Mesenteric fat pad (tissue), 1 donor: ENCODE measurements at regions not wholly inside any gene's neighbourhood (a gene's known extent, or its start where the extent isn't known, plus 50 kb on each side); places are given as distances from the start of the nearest gene placed in this dataset.

Source experiments
- DNase-seq: peaks from one replicate; pipeline ENCODE4 v3.0.0-alpha.2; 2020; ENCODE audit warnings: low spot score
- donor health status: DM: yes; HTN: yes; CAD: no.

DNA sequence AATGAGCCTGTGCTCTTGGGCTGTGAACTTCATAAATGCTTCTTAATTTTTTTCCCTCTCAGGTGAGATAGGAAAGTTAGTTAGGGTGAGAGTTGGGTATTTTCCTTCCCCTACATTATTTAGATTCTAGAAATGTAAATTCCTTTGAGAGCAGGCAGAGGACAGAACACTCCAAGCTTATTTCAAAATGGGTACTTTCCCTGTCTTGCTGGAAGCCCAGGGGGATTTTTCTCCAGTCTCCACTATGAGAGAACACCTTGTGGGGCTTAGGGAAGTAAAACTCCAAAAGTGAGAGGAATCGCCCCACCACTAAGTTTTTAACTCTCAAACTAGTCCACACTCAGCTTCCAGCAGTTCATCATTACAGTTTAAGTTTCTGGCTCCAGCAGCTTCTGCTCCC, 253.2 kb upstream of the CTAGE1 start:
- DNase-seq = no peak

DNA sequence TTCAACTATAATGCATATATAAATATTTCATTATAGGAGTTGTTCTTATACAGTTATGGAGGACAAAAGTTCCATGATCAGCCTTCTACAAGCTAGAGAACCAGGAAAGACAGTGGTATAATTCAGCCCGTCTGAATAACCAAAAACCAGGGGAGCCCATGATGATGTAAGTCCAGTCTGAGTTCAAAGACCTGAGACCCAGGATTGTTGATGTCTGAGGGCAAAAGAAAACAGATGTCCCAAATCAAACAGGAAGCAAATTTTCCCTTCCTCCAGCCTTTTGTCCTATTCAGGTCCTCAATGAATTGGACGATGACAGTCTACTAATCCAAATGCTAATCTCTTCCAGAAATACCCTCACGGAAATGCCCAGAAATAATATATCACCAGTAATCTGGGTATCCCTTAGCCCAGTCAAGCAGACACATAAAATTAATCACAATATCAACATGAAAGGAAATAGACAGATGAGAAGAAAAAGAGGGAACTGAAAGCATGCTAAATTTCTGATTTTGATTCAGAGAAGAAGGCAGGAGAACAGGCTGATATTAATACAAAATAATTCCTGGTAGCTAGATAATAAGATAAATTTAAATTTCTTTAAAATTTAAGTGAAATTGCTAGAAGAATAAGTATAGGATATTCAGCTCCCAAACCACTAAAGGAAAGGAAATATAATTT, 255.6 kb upstream of the CTAGE1 start:
- no peak for DNase-seq

DNA sequence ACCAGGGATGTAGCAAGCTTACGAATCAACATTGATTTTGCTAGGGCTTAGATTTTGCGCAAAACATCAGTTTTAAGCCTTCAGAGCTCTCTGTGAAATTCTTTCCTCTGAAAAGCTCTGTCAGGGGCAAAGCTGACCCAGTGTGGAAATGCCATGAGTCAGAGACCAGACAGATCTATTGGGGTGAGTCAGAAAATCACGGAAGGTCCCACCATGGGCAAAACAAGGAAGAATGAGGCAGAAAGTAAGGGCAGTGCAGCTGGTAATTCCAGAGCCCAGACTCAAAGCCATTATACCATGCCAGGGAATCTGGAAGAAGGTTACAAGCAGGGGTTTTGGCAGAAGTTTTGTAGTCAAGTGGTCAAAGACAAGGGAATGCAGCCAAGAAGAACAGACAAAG, 256.6 kb upstream of the CTAGE1 start:
- DNase-seq = no peak

DNA sequence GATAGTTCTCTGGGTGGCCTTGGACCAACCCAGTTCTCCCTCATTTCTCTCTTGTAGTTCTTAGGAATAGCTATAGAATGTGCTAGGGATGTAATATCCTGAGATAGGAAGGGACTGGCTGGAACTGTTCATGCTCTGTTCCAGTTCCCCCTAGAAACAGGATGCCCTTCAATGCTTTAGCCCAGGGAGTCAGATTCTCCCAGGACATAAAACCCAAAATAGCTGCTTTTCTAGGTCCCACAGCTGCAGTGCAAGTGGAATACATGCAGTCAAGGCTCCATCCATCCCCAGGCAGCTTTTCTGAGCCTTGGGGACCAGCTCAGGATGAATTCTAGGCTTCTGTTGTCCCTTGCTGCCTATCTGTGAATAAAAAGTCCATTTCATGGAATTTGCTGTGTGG, 257.3 kb upstream of the CTAGE1 start:
- no peak for DNase-seq

DNA sequence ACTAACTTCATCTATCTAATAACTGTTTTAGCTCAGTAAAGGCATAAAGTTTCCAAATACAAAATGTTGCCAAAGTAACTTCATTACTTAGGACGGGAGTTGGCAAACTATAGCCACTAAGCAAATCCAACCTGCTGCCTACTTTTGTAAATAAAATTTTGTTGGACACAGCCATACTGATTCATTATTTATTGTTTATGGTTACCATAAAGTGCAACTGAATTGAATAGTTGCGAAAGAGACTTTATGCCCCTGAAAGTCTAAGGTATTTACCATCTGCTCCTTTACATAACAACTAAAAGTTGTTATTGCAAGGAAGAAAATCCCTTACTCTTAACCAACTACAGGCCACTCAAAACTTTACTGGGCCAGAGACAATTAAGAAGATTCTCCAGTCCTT, 256.7 kb upstream of the RBBP8 start:
- DNase-seq = no peak

DNA sequence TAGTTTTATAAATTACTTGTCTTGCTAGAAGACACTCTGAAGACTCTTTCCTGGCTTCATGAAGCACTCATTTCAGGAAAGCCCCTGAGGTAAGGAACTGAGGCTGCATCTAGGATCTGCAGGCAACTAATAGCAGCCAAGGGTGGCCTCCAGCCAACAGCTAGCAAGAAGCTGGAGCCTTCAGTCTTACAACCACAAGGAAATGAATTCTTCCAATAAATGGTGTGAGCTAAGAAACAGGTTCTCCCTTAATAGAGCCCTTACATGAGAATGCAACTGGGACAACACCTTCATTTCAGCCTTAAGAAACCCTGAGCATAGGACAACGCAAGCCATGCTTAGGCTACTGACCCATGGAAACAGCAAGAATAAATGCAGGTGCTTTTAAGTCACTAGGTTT, 254.6 kb upstream of the RBBP8 start:
- no peak for DNase-seq

DNA sequence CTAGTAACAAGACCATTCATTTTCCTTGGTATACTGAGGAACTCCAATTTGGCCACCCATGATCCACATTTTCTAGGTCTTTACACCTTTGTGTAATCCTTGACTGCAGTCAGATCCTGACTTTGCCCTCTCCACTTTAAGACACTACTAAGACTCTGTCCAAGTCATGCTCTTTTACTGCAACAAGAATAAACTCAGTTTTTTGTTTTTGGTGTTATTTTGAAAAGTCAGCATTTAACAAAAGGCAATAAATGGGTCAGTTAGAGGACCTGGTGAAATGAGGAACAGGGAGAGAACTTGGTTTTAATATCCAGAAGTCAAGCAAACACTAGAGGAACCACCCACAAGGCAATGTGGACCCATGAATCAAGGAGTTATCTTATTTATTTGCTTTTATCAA, 252.2 kb upstream of the RBBP8 start:
- no peak for DNase-seq

DNA sequence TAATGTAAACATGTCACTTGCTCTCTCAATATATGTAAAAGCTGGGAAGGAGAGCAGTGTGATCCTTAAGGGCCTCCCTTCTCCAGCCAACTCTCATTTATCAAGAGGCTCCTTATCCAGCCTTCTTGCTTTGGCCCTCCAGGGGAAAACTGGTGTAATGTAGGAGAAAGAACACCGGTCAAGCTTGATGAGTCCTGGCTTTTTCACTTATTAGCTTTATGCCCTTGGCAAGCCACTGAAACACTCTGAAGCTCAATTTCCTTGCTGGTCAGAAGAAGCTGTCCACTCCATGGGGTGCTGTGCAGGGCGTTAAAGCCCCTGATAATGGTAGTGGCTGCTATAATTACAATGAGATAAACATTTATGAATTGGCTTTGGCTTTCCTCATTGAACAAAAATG, 251.2 kb upstream of the RBBP8 start:
- no peak for DNase-seq

DNA sequence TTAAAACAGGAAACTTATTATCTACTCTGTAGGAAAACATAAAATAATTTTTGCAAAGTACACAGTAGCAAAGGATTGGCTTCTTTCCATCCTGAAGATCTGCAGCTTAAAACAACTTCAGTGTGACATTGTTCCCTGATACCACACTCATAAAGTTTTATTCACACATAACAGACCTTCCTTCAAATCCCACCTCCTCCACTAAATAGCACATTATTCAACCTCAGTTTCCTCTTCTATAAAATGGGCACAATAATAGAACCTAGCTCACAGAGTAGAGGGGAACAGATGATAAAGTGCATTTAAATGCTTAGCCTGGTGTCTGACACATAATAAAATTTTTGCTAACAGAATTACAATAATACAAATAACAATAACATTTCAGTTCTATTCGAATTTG, 250.4 kb upstream of the RBBP8 start:
- no peak for DNase-seq

DNA sequence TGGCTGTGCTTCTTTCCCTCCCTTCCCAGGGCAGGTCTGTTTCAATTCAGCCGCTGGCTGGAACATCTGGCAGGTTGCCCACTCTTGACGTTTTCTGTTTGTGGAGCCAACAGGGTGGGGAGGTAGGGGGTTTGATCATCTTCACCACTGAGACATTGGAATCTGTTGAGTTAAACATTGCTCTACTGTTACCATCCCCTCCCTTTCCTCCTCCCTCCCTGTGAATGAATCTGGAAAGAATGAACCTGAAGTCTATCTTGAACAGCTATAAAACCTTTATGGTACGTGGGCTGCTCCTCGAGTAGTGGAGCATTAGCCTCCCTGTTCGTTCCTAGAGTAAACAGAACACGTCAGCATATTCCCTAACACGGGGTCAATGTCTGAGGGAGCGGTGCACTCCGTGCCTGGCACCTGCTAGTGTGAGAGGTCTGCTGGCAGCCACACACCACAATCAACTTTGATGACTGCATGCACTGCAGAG, 249.9 kb upstream of the RBBP8 start:
- DNase-seq = no peak

DNA sequence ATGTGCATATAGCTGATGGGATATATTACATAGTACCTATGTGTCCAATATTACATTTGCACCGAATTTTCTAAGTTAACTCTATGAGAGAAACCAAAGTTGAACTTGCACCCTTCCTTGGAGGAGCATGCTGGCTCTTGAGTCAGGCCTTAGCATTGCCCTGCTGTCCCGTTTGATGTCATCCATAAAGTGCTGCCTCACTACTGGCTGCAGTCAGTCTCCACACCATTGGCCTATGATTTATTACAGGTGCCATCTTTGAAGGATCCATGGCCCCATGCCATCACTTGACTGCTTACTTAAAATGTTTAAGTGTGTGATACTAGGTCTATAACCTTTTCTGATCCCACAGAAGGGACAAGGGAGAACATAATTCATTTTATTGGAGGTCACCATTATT, 249.3 kb upstream of the RBBP8 start:
- DNase-seq = no peak

DNA sequence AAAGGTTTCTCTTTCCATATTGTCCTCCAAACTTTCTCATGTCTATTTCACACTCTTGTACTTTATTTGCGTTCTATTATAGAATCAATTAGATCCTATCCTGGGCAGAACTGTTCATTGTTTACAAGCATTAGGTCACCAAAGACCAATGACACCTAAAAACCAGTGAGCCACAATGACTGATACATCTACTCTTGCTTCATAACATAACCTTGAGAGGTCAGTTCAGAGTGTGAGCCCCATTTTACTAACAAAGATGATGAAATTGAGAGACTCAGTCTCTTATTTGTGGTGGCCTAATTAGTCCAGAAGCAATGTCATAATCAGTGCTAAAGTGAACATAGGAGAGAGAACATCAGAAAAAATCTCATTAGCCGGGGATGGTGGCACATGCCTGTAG, 248.9 kb upstream of the RBBP8 start:
- no peak for DNase-seq

DNA sequence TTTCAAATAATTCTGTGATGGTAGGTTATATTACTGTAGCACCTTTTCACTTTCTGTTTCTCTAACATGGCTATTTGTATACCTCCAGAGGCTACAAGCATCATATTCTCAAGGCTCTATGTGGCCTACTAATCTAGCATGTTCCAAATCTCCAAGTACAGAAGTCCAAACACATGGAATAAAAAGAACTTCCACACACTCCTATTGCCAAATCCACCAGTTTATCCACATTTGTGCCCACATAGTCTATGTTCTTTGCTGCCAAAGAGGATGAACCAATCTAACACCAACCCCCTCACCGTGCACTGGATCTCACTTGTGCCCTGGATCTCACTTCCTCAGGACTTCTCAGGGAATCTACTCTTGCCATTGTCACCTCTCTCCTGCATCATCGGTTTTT, 247.3 kb upstream of the RBBP8 start:
- no peak for DNase-seq

DNA sequence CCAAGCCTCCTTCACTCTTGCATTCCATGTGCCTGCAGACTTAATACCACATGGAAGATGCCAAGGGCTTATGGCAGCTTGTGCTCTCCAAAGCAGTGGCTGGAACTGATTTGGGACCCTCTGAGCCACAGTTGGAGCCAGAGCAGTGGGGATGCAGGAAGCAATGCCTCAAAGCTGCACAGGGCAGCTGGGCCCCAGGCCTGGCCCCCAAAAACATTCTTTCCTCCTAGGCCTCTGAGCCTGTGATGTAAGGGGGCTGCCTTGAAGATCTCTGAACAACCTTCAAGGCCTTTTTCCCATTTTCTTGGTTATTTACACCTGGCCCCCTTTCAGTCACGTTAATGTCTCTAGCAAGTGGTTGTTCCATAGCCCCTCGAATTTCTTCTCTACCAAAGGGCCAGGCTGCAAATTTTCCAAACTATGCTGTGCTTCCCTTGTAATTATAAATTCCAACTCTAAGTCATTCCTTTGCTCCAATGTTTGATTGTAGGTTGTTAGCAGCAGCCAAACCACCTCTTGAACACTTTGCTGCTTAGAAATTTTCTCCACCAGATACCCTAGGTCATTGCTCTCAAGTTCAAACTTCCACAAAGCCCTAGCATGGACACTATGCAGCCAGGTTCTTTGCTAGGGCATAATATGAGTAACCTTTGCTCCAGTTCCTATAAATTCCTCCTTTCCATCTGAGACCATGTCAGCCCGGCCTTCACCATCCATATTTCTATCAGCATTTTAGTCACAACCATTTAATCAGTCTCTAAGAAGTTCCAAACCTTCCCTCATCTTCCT, 245.0 kb upstream of the RBBP8 start:
- DNase-seq = no peak

DNA sequence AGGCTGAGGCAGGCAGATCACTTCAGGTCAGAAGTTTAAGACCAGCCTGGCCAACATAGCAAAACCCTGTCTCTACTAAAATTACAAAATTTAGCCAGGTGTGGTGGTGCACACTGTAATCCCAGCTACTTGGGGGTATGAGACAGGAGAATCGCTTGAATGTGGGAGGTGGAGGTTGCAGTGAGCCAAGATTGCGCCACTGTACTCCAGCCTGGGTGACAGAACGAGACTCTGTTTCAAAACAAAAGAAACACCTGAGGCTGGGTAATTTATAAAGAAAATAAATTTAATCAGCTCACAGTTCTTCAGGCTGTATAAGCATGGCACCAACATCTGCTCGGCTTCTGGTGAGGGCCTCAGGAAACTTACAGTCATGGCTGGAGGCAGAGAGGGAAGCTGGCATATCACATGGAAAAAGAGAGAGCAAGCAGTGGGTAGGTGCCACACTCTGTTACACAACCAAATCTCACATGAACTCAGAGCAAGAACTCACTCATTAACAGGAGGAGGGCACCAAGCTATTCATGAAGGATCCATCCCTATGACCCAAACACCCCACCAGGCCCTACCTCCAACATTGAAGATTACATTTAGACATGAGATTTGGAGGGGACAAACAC, 244.1 kb upstream of the RBBP8 start:
- no peak for DNase-seq

DNA sequence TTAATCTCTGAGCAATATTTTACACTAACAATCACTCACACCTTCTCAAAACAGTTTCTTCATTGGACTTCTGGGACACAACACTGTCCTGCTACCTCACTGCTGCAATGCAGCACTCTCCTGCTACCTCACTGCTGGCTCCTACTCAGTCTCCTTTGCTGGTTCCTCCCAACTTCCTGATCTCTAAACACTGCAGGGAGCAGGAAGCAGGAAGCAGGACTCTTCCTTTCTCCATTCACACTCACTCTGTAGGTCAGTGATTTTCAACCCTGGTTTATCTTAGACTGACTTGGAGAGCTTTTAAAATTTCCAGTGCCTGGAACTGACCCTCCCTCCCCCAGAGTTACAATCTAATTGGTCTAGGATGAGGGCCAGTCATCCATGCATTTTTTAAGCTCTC, 243.4 kb upstream of the RBBP8 start:
- no peak for DNase-seq

DNA sequence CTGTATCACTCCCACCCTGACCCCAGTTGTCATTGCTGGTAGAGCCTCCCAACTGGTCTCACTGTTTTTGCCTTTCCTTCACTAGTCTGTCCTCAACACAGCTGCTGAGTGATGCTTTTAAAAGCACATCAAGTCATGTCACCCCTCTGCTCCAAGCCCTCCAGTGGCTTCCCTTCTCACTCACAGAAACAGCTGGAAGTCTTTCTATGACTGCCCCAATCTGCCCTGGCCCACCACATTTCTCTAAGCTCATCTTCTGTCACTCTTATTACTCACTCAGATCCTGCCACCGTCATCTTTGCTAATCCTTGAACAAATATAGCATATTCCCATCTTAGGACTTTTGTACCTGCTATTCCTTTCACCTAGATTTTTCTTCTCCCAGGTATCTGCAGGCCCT, 242.6 kb upstream of the RBBP8 start:
- DNase-seq = no peak

DNA sequence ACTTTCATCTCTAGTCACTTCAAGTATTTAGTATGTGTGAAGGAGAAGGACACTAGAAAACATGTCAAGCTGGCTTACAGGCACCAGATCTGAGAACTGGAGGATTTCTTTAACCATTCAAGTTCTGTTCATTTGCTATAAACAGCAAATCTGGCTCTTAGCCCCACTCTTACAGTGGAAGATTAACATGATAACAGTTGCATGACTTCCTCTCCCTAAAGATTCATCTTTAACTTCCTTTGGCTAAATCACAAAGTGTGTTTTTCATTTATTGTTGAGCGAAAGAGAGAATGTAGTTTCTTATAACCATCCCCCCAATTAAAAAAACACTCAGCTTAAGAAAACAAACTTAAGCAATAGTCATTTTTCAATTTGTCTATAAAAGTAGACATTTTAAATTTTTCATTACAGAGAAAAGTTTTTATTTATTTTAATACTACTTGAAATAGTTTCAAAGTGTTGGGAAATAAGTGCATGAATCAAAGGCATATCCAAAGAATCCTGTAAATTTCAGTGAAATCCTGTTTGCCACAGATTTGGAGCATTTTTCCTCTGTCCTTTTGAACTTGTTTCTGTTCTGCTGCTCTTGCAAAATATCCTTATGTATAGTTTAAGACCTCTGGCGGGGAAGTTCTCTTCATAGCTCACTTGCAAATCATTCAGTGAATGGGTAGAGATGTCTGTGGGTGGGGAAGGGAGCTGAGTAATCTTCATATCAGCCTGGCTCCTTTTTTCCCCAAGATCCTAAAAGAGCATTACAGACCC, 241.0 kb upstream of the RBBP8 start:
- DNase-seq = no peak

DNA sequence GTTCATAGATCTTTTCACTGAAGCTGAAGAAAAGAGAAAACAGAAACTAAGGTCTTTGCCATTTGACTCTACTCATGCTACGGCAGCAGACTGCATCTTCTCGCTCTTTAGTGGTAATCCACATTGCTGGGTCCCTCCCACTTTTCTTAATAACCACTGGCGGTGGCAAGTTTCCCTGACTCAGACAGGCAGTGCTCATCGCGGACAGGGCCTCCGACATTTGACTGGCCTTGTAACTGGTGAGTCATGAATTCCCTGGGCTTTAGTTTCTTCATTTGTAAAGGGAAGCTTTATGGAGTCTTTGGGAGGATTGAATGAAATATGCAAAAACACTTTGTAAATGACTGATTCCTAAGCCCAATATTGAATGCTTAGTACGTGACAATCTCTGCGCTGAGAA, 238.2 kb upstream of the RBBP8 start:
- no peak for DNase-seq

DNA sequence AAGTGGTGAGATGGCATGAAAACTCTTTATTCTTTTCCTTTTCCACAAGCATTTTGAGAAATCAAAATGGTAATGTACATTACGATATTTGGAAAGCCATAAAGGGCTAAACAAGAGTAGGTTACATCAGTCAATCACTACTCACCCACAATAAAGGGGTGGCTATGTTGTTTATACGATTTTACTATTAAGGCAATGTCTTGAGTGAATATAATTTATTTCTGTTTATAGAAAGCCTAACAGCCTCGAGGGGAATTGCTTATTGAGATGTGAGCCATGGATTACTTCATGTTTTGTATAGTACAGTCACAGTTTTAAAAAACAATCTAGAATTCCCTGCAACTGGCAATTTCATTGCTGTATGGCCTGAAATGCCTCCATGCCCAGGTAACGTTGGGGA, 237.5 kb upstream of the RBBP8 start:
- DNase-seq = no peak

DNA sequence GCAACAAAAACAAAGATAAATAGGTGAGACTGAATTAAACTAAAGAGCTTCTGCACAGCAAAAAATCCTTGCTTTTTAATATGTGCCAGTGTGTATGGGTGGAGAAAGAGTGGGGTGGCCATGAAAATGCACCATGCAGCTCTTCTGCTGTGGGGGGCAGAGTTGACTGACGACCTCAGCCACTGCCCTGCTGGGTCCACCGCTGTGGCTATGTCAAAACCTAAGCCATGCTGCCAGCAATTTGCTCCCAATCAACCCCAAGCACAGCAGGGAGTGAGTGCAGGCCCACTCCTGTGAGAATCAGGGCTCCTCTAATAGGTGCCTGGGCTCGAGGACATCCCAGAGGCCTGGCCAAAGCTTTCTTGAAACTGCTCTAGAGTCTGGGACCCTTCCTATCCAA, 235.6 kb upstream of the RBBP8 start:
- no peak for DNase-seq

DNA sequence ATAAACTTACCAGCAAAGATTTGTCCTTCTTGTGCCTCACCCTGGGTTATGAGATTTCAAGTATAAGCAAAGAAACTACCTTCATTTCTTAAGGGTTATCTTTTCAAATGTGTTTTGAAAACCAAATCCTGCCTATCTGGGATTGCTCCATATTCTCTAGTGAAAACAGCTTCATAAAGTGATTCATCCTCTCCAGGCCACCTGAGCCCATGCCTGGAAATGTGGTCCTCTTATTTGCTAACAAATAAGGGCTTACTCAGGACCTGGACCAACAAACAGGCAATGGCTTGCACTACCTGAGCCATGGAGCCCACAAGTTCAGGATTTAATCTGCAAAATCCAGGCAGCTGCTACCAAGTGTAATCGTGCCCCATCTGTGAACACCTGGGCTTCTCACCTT, 234.4 kb upstream of the RBBP8 start:
- no peak for DNase-seq
